ENCODE measurements at regions not wholly inside any gene's neighbourhood (a gene's known extent, or its start where the extent isn't known, plus 50 kb on each side); places are given as distances from the start of the nearest gene placed in this dataset.

DNA sequence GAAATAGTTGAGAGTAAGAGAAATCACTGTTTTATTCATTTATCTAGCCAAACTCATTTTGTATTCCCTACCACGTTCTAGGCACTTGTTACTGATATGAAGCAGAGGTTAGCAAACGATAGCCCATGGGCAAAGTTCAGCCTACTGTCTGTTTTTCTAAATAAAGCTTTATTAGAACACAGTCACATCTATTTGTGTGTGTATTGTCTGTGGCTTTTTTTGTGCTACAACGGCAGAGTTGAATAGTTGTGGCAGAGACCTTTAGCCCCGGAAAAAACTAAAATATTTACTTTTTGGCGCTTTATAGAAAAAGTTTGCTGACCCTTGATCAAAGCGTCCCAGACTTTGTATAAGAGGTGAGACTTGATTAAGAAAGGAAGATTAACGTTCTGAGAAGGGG, 289.1 kb upstream of the CFAP20DC start:
- Histone ChIP-seq H3K4me3 (no peak overlapping the region), H3K36me3 (no peaks in the 10 kb centered on the region), H3K27me3 (no peaks in the 10 kb centered on the region), H3K27ac (replicated peaks in 1 of 4) (no peak overlapping the region), H3K4me1 (no peaks in the 10 kb centered on the region), H3K9me3 (no peaks in the 10 kb centered on the region)
- 67% methylated on average over 7 of the region's 7 CpGs for WGBS
- no peak for DNase-seq (ENCODE audit: extremely low spot score)
- no peak for TF ChIP-seq POLR2AphosphoS5 (IDR thresholded peaks at IDR 0.05)
- TF ChIP-seq POLR2A (IDR thresholded peaks at IDR 0.05; ENCODE audit: low read depth), result no peak
- TF ChIP-seq, protein P1, sequence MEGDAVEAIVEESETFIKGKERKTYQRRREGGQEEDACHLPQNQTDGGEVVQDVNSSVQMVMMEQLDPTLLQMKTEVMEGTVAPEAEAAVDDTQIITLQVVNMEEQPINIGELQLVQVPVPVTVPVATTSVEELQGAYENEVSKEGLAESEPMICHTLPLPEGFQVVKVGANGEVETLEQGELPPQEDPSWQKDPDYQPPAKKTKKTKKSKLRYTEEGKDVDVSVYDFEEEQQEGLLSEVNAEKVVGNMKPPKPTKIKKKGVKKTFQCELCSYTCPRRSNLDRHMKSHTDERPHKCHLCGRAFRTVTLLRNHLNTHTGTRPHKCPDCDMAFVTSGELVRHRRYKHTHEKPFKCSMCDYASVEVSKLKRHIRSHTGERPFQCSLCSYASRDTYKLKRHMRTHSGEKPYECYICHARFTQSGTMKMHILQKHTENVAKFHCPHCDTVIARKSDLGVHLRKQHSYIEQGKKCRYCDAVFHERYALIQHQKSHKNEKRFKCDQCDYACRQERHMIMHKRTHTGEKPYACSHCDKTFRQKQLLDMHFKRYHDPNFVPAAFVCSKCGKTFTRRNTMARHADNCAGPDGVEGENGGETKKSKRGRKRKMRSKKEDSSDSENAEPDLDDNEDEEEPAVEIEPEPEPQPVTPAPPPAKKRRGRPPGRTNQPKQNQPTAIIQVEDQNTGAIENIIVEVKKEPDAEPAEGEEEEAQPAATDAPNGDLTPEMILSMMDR (IDR thresholded peaks at IDR 0.05), result no peak
- no peak for TF ChIP-seq EP300 (IDR thresholded peaks at IDR 0.05)
- intact Hi-C loops (cut with DNase I), result no loop called here

DNA sequence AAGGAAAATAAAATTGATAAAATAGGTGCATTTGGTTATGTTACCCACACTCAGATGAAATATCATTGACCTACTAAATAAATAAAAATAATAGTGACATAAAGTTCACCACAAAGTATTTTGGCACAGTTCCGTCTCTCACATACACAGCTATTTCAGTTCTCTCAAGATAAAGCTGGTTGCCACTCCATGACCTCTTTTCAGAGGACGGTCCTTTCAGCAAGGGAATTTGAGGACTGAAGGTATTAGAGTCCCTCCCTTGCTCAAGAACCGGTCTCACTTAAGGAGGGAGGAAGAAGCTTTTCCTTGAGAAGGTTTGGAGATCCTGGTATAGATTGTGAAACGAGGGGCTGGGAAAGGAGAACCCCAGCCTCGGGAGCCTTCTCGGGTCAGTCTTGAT, 285.5 kb upstream of the CFAP20DC start:
- 91% methylated on average over 6 of the region's 6 CpGs for WGBS
- DNase-seq (ENCODE audit: extremely low spot score), result no peak
- Histone ChIP-seq H3K4me3 (no peak overlapping the region), H3K36me3 (no peaks in the 10 kb centered on the region), H3K27me3 (no peaks in the 10 kb centered on the region), H3K4me1 (no peaks in the 10 kb centered on the region), H3K9me3 (no peaks in the 10 kb centered on the region), H3K27ac (replicated peaks in 1 of 4) (no peak overlapping the region)
- TF ChIP-seq EP300 (IDR thresholded peaks at IDR 0.05) (no peak), POLR2A (IDR thresholded peaks at IDR 0.05; ENCODE audit: low read depth) (no peak), POLR2AphosphoS5 (IDR thresholded peaks at IDR 0.05) (no peak)
- TF ChIP-seq, protein P1 (IDR thresholded peaks at IDR 0.05), result no peak
- intact Hi-C loops (cut with DNase I), result no loop called here

DNA sequence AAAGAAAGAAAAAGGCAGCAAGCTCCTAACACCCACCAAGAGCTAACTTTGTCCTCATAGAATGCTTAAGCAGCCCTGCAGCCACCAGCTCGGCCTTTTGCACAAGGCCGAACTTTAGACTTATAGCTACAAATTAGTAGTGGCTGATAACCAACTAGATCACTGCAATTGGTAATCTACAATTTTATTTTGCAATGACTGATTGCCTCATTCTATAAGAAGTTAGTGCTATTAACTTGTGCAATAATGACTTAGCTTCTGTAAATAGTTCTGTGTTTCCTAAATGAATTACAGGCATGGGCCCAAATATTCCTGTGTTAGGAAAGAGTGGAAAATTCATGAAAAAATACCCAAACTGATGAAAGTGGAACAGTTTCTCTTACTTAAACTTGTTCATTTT, 284.8 kb upstream of the CFAP20DC start:
- TF ChIP-seq, protein P1 (IDR thresholded peaks at IDR 0.05), result no peak
- TF ChIP-seq EP300 (IDR thresholded peaks at IDR 0.05) (no peak), POLR2AphosphoS5 (IDR thresholded peaks at IDR 0.05) (no peak), POLR2A (IDR thresholded peaks at IDR 0.05; ENCODE audit: low read depth) (no peak)
- Histone ChIP-seq H3K36me3 (no peaks in the 10 kb centered on the region), H3K27ac (replicated peaks in 1 of 4) (no peak overlapping the region), H3K4me1 (no peaks in the 10 kb centered on the region), H3K4me3 (no peak overlapping the region), H3K27me3 (no peaks in the 10 kb centered on the region), H3K9me3 (no peaks in the 10 kb centered on the region)
- WGBS, result 59% methylated on average over 2 of the region's 2 CpGs
- intact Hi-C loops (cut with DNase I), result no loop called here
- DNase-seq (ENCODE audit: extremely low spot score), result no peak

GRCh38 chr3:59327376-59327808, 277.6 kb upstream of the CFAP20DC start:
- no peak for DNase-seq (ENCODE audit: extremely low spot score)
- Histone ChIP-seq H3K36me3 (no peaks in the 10 kb centered on the region), H3K27me3 (no peaks in the 10 kb centered on the region), H3K4me3 (no peak overlapping the region), H3K4me1 (no peaks in the 10 kb centered on the region), H3K27ac (replicated peaks in 1 of 4) (no peak overlapping the region), H3K9me3 (no peaks in the 10 kb centered on the region)
- no peak for TF ChIP-seq POLR2AphosphoS5 (IDR thresholded peaks at IDR 0.05)
- TF ChIP-seq, protein P1 (IDR thresholded peaks at IDR 0.05), result no peak
- no peak for TF ChIP-seq POLR2A (IDR thresholded peaks at IDR 0.05; ENCODE audit: low read depth)
- no peak for TF ChIP-seq EP300 (IDR thresholded peaks at IDR 0.05)
- intact Hi-C loops (cut with DNase I), result no loop called here
- WGBS, result 90% methylated on average over 3 of the region's 3 CpGs

- WGBS, result 86% methylated on average over 6 of the region's 6 CpGs
- DNase-seq (ENCODE audit: extremely low spot score), result no peak
- H3K36me3 ChIP-seq, result no peaks in the 10 kb centered on the region
Observed at GRCh38 chr3:59326246-59327024, 276.6 kb upstream of the CFAP20DC start.

More at GRCh38 chr3:59326246-59327024, 276.6 kb upstream of the CFAP20DC start:
- H3K9me3 ChIP-seq, result no peaks in the 10 kb centered on the region
- intact Hi-C loops (cut with DNase I), result no loop called here
- H3K4me1 ChIP-seq, result no peaks in the 10 kb centered on the region
- H3K4me3 ChIP-seq, result no peak overlapping the region
- no peak overlapping the region for H3K27ac ChIP-seq (replicated peaks in 1 of 4)
- TF ChIP-seq, protein P1 (IDR thresholded peaks at IDR 0.05), result no peak
- no peak for TF ChIP-seq EP300 (IDR thresholded peaks at IDR 0.05)
- no peak for TF ChIP-seq POLR2AphosphoS5 (IDR thresholded peaks at IDR 0.05)
- no peak for TF ChIP-seq POLR2A (IDR thresholded peaks at IDR 0.05; ENCODE audit: low read depth)
- H3K27me3 ChIP-seq, result no peaks in the 10 kb centered on the region
